ENCODE measurements at regions not wholly inside any gene's neighbourhood (a gene's known extent, or its start where the extent isn't known, plus 50 kb on each side); places are given as distances from the start of the nearest gene placed in this dataset.

- DNase-seq (ENCODE audit: low read depth) = no peak
Observed at GRCh38 chr12:60872219-60872618, 1276.4 kb downstream of the SLC16A7 start.

- no peak for DNase-seq (ENCODE audit: low read depth)
Observed at GRCh38 chr12:60872850-60873713, 1277.3 kb downstream of the SLC16A7 start.

- DNase-seq (ENCODE audit: low read depth) = no peak
Observed at GRCh38 chr12:60874091-60874490, 1278.3 kb downstream of the SLC16A7 start.

GRCh38 chr12:60920841-60921495 is 1325.1 kb downstream of the SLC16A7 start:
- DNase-seq (ENCODE audit: low read depth) = no peak

GRCh38 chr12:60921541-60921940 is 1325.7 kb downstream of the SLC16A7 start:
- DNase-seq (ENCODE audit: low read depth) = no peak

- no peak for DNase-seq (ENCODE audit: low read depth)
Observed at GRCh38 chr12:60926256-60926655, 1330.4 kb downstream of the SLC16A7 start.

GRCh38 chr12:60930151-60930550 is 1330.1 kb upstream of the USP15 start:
- DNase-seq (ENCODE audit: low read depth) = no peak

GRCh38 chr12:60935981-60936761 is 1324.0 kb upstream of the USP15 start:
- DNase-seq (ENCODE audit: low read depth) = no peak

- no peak for DNase-seq (ENCODE audit: low read depth)
Observed at GRCh38 chr12:60947533-60947932, 1312.7 kb upstream of the USP15 start.

- DNase-seq (ENCODE audit: low read depth) = no peak
Observed at GRCh38 chr12:60967128-60967527, 1293.1 kb upstream of the USP15 start.

GRCh38 chr12:60977966-60978365 is 1282.2 kb upstream of the USP15 start:
- DNase-seq (ENCODE audit: low read depth) = no peak

GRCh38 chr12:60980558-60980957 is 1279.6 kb upstream of the USP15 start:
- no peak for DNase-seq (ENCODE audit: low read depth)

GRCh38 chr12:60981473-60981872 is 1278.7 kb upstream of the USP15 start:
- DNase-seq (ENCODE audit: low read depth) = no peak

GRCh38 chr12:60992087-60992486 is 1268.1 kb upstream of the USP15 start:
- DNase-seq (ENCODE audit: low read depth) = no peak

GRCh38 chr12:60995256-60995825 is 1264.9 kb upstream of the USP15 start:
- no peak for DNase-seq (ENCODE audit: low read depth)

- no peak for DNase-seq (ENCODE audit: low read depth)
Observed at GRCh38 chr12:60997869-60998378, 1262.3 kb upstream of the USP15 start.

- DNase-seq (ENCODE audit: low read depth) = no peak
Observed at GRCh38 chr12:61009192-61009591, 1251.0 kb upstream of the USP15 start.

- DNase-seq (ENCODE audit: low read depth) = no peak
Observed at GRCh38 chr12:61011767-61012423, 1248.3 kb upstream of the USP15 start.

- no peak for DNase-seq (ENCODE audit: low read depth)
Observed at GRCh38 chr12:61018571-61018970, 1241.6 kb upstream of the USP15 start.

GRCh38 chr12:61023231-61023630 is 1237.0 kb upstream of the USP15 start:
- DNase-seq (ENCODE audit: low read depth) = no peak

GRCh38 chr12:61029516-61029915 is 1230.7 kb upstream of the USP15 start:
- DNase-seq (ENCODE audit: low read depth) = no peak

- DNase-seq (ENCODE audit: low read depth) = no peak
Observed at GRCh38 chr12:61037792-61038191, 1222.4 kb upstream of the USP15 start.
